Mesendoderm (in vitro differentiated cells): ENCODE measurements at regions not wholly inside any gene's neighbourhood (a gene's known extent, or its start where the extent isn't known, plus 50 kb on each side); places are given as distances from the start of the nearest gene placed in this dataset.

Source experiments
- DNase-seq: peaks from one replicate; pipeline ENCODE4 v3.0.0; 2013
- H2AK5ac ChIP-seq: 2 replicates; pipeline ENCODE4 v1.6.1; 2013; ENCODE audit warnings: low read length, inconsistent platforms
- H2BK120ac ChIP-seq: 2 replicates; pipeline ENCODE4 v1.6.1; 2013; ENCODE audit warnings: low read depth, mild to moderate bottlenecking, low read length, moderate library complexity, mixed read lengths
- H2BK15ac ChIP-seq: replicated peaks from 2 replicates; pipeline ENCODE4 v1.6.1; 2013; ENCODE audit warnings: low read depth, mild to moderate bottlenecking, moderate library complexity
- H2BK5ac ChIP-seq: 2 replicates; pipeline ENCODE4 v1.6.1; 2013; ENCODE audit warnings: low read length, inconsistent platforms
- H3K18ac ChIP-seq: 2 replicates; pipeline ENCODE4 v1.6.1; 2013; ENCODE audit warnings: mild to moderate bottlenecking, low read length, mixed read lengths
- H3K23ac ChIP-seq: one replicate; pipeline ENCODE4 v1.6.1; 2013; ENCODE audit warnings: low read length
- H3K27ac ChIP-seq: 2 replicates; pipeline ENCODE4 v1.5.1; 2013; ENCODE audit warnings: low read depth, mild to moderate bottlenecking, inconsistent platforms, low read length, moderate library complexity
- H3K27me3 ChIP-seq: 2 replicates; pipeline ENCODE4 v1.6.1; 2013; ENCODE audit warnings: low read length, control low read depth, mild to moderate bottlenecking, inconsistent platforms; ENCODE audit not compliant: insufficient read depth, poor library complexity
- H3K36me3 ChIP-seq: 2 replicates; pipeline ENCODE4 v1.6.1; 2013; ENCODE audit warnings: low read length, inconsistent platforms; ENCODE audit not compliant: control insufficient read depth, insufficient read depth
- H3K4ac ChIP-seq: one replicate; pipeline ENCODE4 v1.6.1; 2013; ENCODE audit warnings: low read depth, mild to moderate bottlenecking, low read length, moderate library complexity
- H3K4me1 ChIP-seq: 2 replicates; pipeline ENCODE4 v1.6.1; 2013; ENCODE audit warnings: low read depth, low read length, inconsistent platforms; ENCODE audit not compliant: control insufficient read depth
- H3K4me2 ChIP-seq: 2 replicates; pipeline ENCODE4 v1.6.1; 2013; ENCODE audit warnings: low read length
- H3K4me3 ChIP-seq: 2 replicates; pipeline ENCODE4 v1.5.1; 2013; ENCODE audit warnings: mild to moderate bottlenecking, low read length
- H3K56ac ChIP-seq: one replicate; pipeline ENCODE4 v1.6.1; 2013; ENCODE audit warnings: low read length
- H3K79me1 ChIP-seq: 2 replicates; pipeline ENCODE4 v1.6.1; 2013; ENCODE audit warnings: low read length, inconsistent platforms
- H3K79me2 ChIP-seq: 2 replicates; pipeline ENCODE4 v1.6.1; 2013; ENCODE audit warnings: mild to moderate bottlenecking, low read length; ENCODE audit not compliant: control insufficient read depth, insufficient read depth
- H3K9ac ChIP-seq: 2 replicates; pipeline ENCODE4 v1.6.1; 2013; ENCODE audit warnings: low read length, inconsistent platforms
- H4K5ac ChIP-seq: one replicate; pipeline ENCODE4 v1.6.1; 2013; ENCODE audit warnings: low read length
- H4K8ac ChIP-seq: one replicate; pipeline ENCODE4 v1.6.1; 2013; ENCODE audit warnings: low read depth, mild to moderate bottlenecking, control low read depth, low read length, moderate library complexity
- WGBS: extraction: QIAGEN DNeasy Blood & Tissue Kit; methylation state at CpG from one replicate; pipeline ENCODE4 v1.1.7; 2013; ENCODE audit warnings: low lambda C conversion rate, missing lambda C conversion rate; ENCODE audit not compliant: insufficient coverage; ENCODE audit errors: extremely low coverage; 5-methylcytosine and 5-hydroxymethylcytosine counted together

GRCh38 chr3:40649346-40649745 lies 124.6 kb downstream of the ZNF621 start:
- WGBS: no CpG with 5 or more reads among the region's 4 CpGs
- no peaks in the 10 kb centered on the region for H3K79me1 ChIP-seq
- DNase-seq: no peak

GRCh38 chr3:40652072-40652471 lies 127.3 kb downstream of the ZNF621 start:
- Histone ChIP-seq H3K79me2 (no peaks in the 10 kb centered on the region), H3K23ac (no peak overlapping the region), H3K27ac (no peak overlapping the region), H3K79me1 (no peaks in the 10 kb centered on the region), H3K9ac (no peak overlapping the region), H3K4me1 (no peaks in the 10 kb centered on the region), H3K27me3 (no peaks in the 10 kb centered on the region), H3K18ac (no peak overlapping the region), H4K5ac (no peak overlapping the region), H3K4me2 (no peak overlapping the region), H3K36me3 (no peaks in the 10 kb centered on the region), H3K56ac (no peak overlapping the region), H2AK5ac (no peak overlapping the region), H2BK120ac (no peak overlapping the region), H2BK5ac (no peak overlapping the region), H3K4ac (no peak overlapping the region), H2BK15ac (no peak overlapping the region), H3K4me3 (no peak overlapping the region), H4K8ac (no peak overlapping the region)
- DNase-seq: no peak
- WGBS: no CpG with 5 or more reads among the region's 5 CpGs

More at GRCh38 chr3:40649346-40649745, 124.6 kb downstream of the ZNF621 start:
- no peak overlapping the region for H4K8ac ChIP-seq
- H3K27me3 ChIP-seq: no peaks in the 10 kb centered on the region
- H3K79me2 ChIP-seq: no peaks in the 10 kb centered on the region
- H2AK5ac ChIP-seq: no peak overlapping the region
- no peak overlapping the region for H3K4me3 ChIP-seq
- no peak overlapping the region for H3K9ac ChIP-seq
- H4K5ac ChIP-seq: no peak overlapping the region
- no peaks in the 10 kb centered on the region for H3K4me1 ChIP-seq
- H3K56ac ChIP-seq: no peak overlapping the region
- H3K23ac ChIP-seq: no peak overlapping the region
- H3K36me3 ChIP-seq: no peaks in the 10 kb centered on the region
- no peak overlapping the region for H3K18ac ChIP-seq
- no peak overlapping the region for H2BK15ac ChIP-seq
- H3K4ac ChIP-seq: no peak overlapping the region
- H3K4me2 ChIP-seq: no peak overlapping the region
- H2BK120ac ChIP-seq: no peak overlapping the region
- H3K27ac ChIP-seq: no peak overlapping the region
- H2BK5ac ChIP-seq: no peak overlapping the region

DNA sequence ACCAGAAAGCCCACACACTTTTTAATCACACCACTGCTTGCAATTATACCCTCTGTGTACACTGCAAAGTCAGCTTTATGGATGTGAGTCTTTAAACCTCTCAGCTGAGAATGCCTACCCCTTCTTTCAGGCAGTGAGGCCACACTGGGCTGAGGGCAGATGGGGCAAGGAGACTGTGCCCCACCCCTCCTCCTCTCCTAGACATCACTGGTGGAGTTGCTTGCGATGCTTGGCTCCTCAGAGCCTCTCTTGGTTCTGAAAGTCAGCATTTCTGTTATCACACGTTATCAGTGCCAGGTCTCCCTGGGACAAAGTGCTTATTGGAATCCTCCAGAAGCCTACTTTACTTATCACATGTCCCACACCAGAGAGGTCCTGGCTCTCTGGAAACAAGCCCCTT lies 128.2 kb downstream of the ZNF621 start:
- H3K27me3 ChIP-seq: no peaks in the 10 kb centered on the region
- no peak overlapping the region for H3K4me2 ChIP-seq
- no peaks in the 10 kb centered on the region for H3K36me3 ChIP-seq
- H4K5ac ChIP-seq: no peak overlapping the region
- H4K8ac ChIP-seq: no peak overlapping the region
- H3K56ac ChIP-seq: no peak overlapping the region
- no peak overlapping the region for H3K9ac ChIP-seq
- no peaks in the 10 kb centered on the region for H3K4me1 ChIP-seq
- H3K4me3 ChIP-seq: no peak overlapping the region
- no peak overlapping the region for H3K18ac ChIP-seq
- H3K27ac ChIP-seq: no peak overlapping the region
- H3K79me2 ChIP-seq: no peaks in the 10 kb centered on the region
- no peak overlapping the region for H2AK5ac ChIP-seq
- H3K4ac ChIP-seq: no peak overlapping the region
- H3K23ac ChIP-seq: no peak overlapping the region
- H2BK5ac ChIP-seq: no peak overlapping the region
- no peak overlapping the region for H2BK120ac ChIP-seq
- no peak overlapping the region for H2BK15ac ChIP-seq
- no peaks in the 10 kb centered on the region for H3K79me1 ChIP-seq
- WGBS: no CpG with 5 or more reads among the region's 2 CpGs
- peak; percentile 49 for DNase-seq

- Histone ChIP-seq H3K27ac (no peak overlapping the region), H2AK5ac (no peak overlapping the region), H2BK120ac (no peak overlapping the region), H3K36me3 (no peaks in the 10 kb centered on the region), H4K8ac (no peak overlapping the region), H3K4me3 (no peak overlapping the region), H2BK15ac (no peak overlapping the region), H4K5ac (no peak overlapping the region), H3K79me2 (no peaks in the 10 kb centered on the region), H3K4me2 (no peak overlapping the region), H3K56ac (no peak overlapping the region), H3K9ac (no peak overlapping the region), H3K4ac (no peak overlapping the region), H3K27me3 (no peaks in the 10 kb centered on the region), H3K18ac (no peak overlapping the region), H3K23ac (no peak overlapping the region), H3K79me1 (no peaks in the 10 kb centered on the region), H3K4me1 (no peaks in the 10 kb centered on the region), H2BK5ac (no peak overlapping the region)
- no peak for DNase-seq
- WGBS: no CpG with 5 or more reads among the region's 3 CpGs
Measured at GRCh38 chr3:40653878-40654277, 129.1 kb downstream of the ZNF621 start.

DNA sequence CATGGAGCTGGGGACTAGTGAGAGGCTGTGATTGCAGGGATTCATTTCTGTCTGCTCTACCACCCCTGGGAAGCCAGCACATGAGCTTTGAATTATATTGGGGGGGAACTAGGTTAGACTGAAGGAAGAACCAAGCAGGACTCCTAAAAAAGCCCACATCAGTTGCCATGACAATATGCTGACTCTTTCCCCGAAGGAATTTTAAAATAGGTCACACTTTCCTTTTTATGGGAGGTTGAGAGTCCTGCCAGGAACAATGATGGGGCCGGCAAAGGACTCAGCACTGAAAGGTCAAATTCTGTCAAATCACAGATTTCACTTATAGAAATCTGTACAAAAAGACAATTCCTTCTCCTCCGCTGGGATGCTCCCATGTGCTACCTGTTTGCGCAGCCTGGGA lies 130.8 kb downstream of the ZNF621 start:
- H3K9ac ChIP-seq: no peak overlapping the region
- no peaks in the 10 kb centered on the region for H3K36me3 ChIP-seq
- H3K4me2 ChIP-seq: no peak overlapping the region
- no peak overlapping the region for H2BK5ac ChIP-seq
- WGBS: no CpG with 5 or more reads among the region's 4 CpGs
- H3K27me3 ChIP-seq: no peaks in the 10 kb centered on the region
- H4K8ac ChIP-seq: no peak overlapping the region
- no peak overlapping the region for H3K18ac ChIP-seq
- no peak overlapping the region for H4K5ac ChIP-seq
- no peak overlapping the region for H2BK15ac ChIP-seq
- H3K4ac ChIP-seq: no peak overlapping the region
- no peak overlapping the region for H2AK5ac ChIP-seq
- no peak overlapping the region for H3K23ac ChIP-seq
- no peaks in the 10 kb centered on the region for H3K79me2 ChIP-seq
- no peak for DNase-seq
- H3K4me3 ChIP-seq: no peak overlapping the region
- no peak overlapping the region for H3K27ac ChIP-seq
- no peak overlapping the region for H2BK120ac ChIP-seq
- no peaks in the 10 kb centered on the region for H3K4me1 ChIP-seq
- no peak overlapping the region for H3K56ac ChIP-seq
- no peaks in the 10 kb centered on the region for H3K79me1 ChIP-seq

- no peaks in the 10 kb centered on the region for H3K79me1 ChIP-seq
- H3K4me3 ChIP-seq: no peak overlapping the region
- no peak overlapping the region for H4K8ac ChIP-seq
- no peaks in the 10 kb centered on the region for H3K79me2 ChIP-seq
- no peak overlapping the region for H2BK15ac ChIP-seq
- no peak overlapping the region for H3K27ac ChIP-seq
- DNase-seq: no peak
- no peak overlapping the region for H3K4ac ChIP-seq
- H3K18ac ChIP-seq: no peak overlapping the region
- H3K36me3 ChIP-seq: no peaks in the 10 kb centered on the region
- H3K56ac ChIP-seq: no peak overlapping the region
- no peak overlapping the region for H3K9ac ChIP-seq
- H3K27me3 ChIP-seq: no peaks in the 10 kb centered on the region
- no peak overlapping the region for H3K23ac ChIP-seq
- no peaks in the 10 kb centered on the region for H3K4me1 ChIP-seq
- WGBS: no CpG with 5 or more reads among the region's 3 CpGs
- H3K4me2 ChIP-seq: no peak overlapping the region
- H2BK120ac ChIP-seq: no peak overlapping the region
- H2BK5ac ChIP-seq: no peak overlapping the region
- no peak overlapping the region for H2AK5ac ChIP-seq
- no peak overlapping the region for H4K5ac ChIP-seq
Measured at GRCh38 chr3:40657623-40658022, 132.9 kb downstream of the ZNF621 start.
